ENCODE measurements at regions not wholly inside any gene's neighbourhood (a gene's known extent, or its start where the extent isn't known, plus 50 kb on each side); places are given as distances from the start of the nearest gene placed in this dataset.
"Not testable (repeated sequence)": the region's sequence is repeated elsewhere in the genome, so short reads cannot be mapped to it uniquely, and the experiment has no call there.

DNA sequence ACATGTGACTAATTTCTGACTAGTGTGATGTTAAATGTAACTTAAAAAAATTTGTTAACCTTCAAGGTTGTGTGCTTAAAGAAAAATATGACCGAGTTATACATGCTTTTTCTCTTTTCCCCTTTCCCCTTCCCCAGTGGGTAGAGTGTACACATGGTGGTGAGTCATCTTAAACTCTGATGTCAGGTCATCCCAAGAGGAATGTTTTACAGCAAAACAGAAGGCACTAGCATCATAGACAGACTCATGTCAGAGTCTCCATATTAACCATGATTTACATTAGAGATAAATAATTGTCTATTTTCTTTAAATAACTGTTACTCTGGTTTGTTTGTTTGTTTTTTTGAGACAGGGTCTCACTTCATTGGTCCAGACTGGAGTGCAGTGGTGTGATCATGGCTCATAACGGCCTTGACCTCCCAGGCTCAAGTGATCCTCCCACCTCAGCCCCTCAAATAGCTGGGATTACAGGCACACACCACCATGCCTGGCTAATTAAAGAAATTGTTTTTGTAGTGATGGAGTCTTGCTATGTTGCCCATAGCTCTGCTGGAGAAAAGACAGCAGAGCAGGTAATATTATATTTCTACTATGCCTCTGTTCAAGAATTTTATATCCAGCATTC, 160.4 kb upstream of the PCDH9 start:
- Histone ChIP-seq H3K27me3 (replicated peaks in 1 of 7) (no peaks in the 10 kb centered on the region), H3K9me3 (peaks cover 0 to 9% (median 2%) of the 10 kb centered on the region in 8 donors), H3K36me3 (no peaks in the 10 kb centered on the region), H3K4me1 (no peaks in the 10 kb centered on the region), H3K4me3 (no peak overlapping the region), H3K27ac (no peak overlapping the region)
- WGBS, 5 donors = 43 to 73% (median 70%) methylated on average over 2 of the region's 2 CpGs
- TF ChIP-seq POLR2AphosphoS5 (IDR thresholded peaks at IDR 0.05) = no peak
- TF ChIP-seq POLR2A (IDR thresholded peaks at IDR 0.05) = no peak
- TF ChIP-seq, protein P1, sequence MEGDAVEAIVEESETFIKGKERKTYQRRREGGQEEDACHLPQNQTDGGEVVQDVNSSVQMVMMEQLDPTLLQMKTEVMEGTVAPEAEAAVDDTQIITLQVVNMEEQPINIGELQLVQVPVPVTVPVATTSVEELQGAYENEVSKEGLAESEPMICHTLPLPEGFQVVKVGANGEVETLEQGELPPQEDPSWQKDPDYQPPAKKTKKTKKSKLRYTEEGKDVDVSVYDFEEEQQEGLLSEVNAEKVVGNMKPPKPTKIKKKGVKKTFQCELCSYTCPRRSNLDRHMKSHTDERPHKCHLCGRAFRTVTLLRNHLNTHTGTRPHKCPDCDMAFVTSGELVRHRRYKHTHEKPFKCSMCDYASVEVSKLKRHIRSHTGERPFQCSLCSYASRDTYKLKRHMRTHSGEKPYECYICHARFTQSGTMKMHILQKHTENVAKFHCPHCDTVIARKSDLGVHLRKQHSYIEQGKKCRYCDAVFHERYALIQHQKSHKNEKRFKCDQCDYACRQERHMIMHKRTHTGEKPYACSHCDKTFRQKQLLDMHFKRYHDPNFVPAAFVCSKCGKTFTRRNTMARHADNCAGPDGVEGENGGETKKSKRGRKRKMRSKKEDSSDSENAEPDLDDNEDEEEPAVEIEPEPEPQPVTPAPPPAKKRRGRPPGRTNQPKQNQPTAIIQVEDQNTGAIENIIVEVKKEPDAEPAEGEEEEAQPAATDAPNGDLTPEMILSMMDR (IDR thresholded peaks at IDR 0.05 in 8 of 11, conservative IDR thresholded peaks at IDR 0.05 in 3 of 11) = no peak
- intact Hi-C loops (cut with DNase I; ENCODE audit: low total_unique reads) = no loop called here
- no peak for DNase-seq

DNA sequence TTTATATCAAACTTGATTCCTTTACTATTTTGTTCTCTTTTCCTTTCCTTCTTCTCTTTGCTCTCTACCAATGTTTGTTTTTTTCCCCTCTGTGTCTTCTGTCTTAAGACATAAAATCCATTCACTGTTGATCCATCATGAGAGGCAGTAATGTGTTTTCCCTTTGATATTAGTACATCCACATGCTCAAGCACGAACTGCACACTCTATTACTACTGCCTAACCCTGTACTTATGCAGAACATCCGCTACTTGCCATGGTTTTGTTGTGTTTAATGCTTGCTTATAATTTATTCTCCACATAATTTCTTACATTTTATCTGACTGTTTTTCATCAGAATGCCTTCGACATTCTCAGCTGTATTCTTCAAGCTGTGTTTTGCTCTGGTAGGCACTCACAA, 159.0 kb upstream of the PCDH9 start:
- no peak for DNase-seq
- H3K27me3 ChIP-seq (replicated peaks in 1 of 7) = no peaks in the 10 kb centered on the region
- H3K4me3 ChIP-seq = no peak overlapping the region
- H3K27ac ChIP-seq = no peak overlapping the region
- H3K36me3 ChIP-seq = no peaks in the 10 kb centered on the region
- TF ChIP-seq, protein P1 (IDR thresholded peaks at IDR 0.05 in 8 of 11, conservative IDR thresholded peaks at IDR 0.05 in 3 of 11) = no peak
- TF ChIP-seq POLR2A (IDR thresholded peaks at IDR 0.05) (no peak), POLR2AphosphoS5 (IDR thresholded peaks at IDR 0.05) (no peak)
- intact Hi-C loops (cut with DNase I; ENCODE audit: low total_unique reads) = no loop called here
- 62 to 88% (median 79%) methylated on average over 3 of the region's 3 CpGs for WGBS, 5 donors
- no peaks in the 10 kb centered on the region for H3K4me1 ChIP-seq
- peaks cover 0 to 9% (median 3%) of the 10 kb centered on the region in 8 donors for H3K9me3 ChIP-seq

DNA sequence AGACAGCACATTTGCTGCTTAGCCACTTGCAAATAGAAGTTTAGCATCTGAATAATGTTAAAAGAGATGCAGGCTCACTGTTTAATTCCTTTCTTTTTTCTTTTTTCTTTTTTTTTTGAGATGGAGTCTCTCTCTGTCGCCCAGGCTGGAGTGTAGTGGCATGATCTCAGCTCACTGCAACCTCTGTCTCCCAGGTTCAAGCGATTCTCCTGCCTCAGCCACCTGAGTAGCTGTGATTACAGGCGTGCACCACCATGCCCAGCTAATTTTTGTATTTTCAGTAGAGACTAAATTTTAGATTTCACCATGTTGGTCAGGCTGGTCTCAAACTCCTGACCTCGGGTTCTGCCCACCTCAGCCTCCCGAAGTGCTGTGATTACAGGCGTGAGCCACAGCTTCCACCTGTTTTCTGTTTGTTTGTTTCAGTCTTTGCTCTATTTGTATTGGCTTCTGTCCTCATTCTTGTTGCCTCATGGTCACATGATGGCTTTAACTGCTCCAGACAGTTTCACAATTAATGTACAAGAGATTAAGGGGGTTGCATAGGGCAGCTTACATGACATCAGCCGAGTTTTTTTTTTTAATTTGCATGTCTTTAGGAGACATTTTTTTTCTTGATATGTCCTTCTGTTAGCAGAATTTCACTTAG, 153.1 kb upstream of the PCDH9 start:
- intact Hi-C loops (cut with DNase I; ENCODE audit: low total_unique reads); H3K4me1 ChIP-seq; H3K4me3 ChIP-seq; H3K36me3 ChIP-seq; H3K27me3 ChIP-seq (replicated peaks in 1 of 7); H3K9me3 ChIP-seq; H3K27ac ChIP-seq; DNase-seq: not testable (repeated sequence)
- WGBS, 5 donors = 77 to 81% (median 77%) methylated on average over 7 of the region's 7 CpGs

DNA sequence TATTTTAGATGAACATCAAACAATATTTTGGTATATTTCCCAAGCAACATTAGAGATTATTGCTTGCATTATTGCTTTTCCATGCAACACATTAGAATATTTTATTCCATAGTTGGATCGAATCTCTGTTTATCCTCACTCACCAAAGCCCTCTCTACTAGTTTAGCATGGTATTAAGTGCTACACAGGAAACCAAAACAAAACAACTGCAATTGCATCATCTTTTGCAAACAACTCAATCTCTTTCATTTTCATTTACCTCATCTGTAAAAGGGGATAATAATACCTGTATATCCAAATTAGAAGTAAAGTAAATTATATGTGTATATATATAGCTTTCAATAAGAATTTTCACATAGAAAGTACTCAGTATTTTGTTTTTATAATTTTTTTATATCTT, 147.8 kb upstream of the PCDH9 start:
- intact Hi-C loops (cut with DNase I; ENCODE audit: low total_unique reads) = no loop called here

More for the DNA sequence above, 147.8 kb upstream of the PCDH9 start:
- Histone ChIP-seq H3K27me3 (replicated peaks in 1 of 7) (no peaks in the 10 kb centered on the region), H3K4me1 (no peaks in the 10 kb centered on the region), H3K4me3 (no peak overlapping the region), H3K9me3 (peaks cover 0 to 7% (median 0%) of the 10 kb centered on the region in 8 donors), H3K27ac (no peak overlapping the region), H3K36me3 (no peaks in the 10 kb centered on the region)
- TF ChIP-seq POLR2AphosphoS5 (IDR thresholded peaks at IDR 0.05) = no peak
- no peak for TF ChIP-seq POLR2A (IDR thresholded peaks at IDR 0.05)
- TF ChIP-seq, protein P1 (IDR thresholded peaks at IDR 0.05 in 8 of 11, conservative IDR thresholded peaks at IDR 0.05 in 3 of 11) = no peak
- DNase-seq = no peak
- WGBS, 5 donors = 77 to 96% (median 82%) methylated on average over 1 of the region's 1 CpG

Measured in spleen (tissue), 11 donors.